ENCODE measurements at regions not wholly inside any gene's neighbourhood (a gene's known extent, or its start where the extent isn't known, plus 50 kb on each side); places are given as distances from the start of the nearest gene placed in this dataset.

DNA sequence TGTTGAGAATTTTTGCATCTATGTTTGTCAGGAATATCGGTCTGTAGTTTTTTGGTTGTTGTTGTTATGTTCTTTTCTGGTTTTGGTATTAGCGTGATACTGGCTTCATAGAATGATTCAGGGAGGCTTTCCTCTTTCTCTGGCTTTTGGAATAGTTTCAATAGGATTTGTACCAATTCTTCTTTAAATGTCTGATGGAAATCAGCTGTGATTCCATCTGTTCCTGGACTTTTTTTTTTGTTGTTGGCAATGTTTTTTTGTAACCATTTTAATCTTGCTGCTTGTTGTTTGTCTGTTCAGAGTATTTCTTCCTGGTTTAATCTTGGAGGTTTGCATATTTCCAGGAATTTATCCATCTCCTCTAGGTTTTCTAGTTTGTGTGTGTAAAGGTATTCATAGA, 81.5 kb upstream of the GK2 start:
- DNase-seq (ENCODE audit: insufficient read length, low spot score) (no peak), FAIRE-seq (no peak)
- no peak for TF ChIP-seq CTCF (IDR thresholded peaks at IDR 0.05; ENCODE audit: insufficient read depth, missing control alignments)

GRCh38 chr4:79476196-79476595, 68.2 kb upstream of the GK2 start:
- no peak for TF ChIP-seq CTCF (IDR thresholded peaks at IDR 0.05; ENCODE audit: insufficient read depth, missing control alignments)
- FAIRE-seq (no peak), DNase-seq (ENCODE audit: insufficient read length, low spot score) (no peak)

GRCh38 chr4:79473439-79473724, 65.4 kb upstream of the GK2 start:
- no peak for FAIRE-seq
- TF ChIP-seq CTCF (IDR thresholded peaks at IDR 0.05; ENCODE audit: insufficient read depth, missing control alignments), result no peak
- no peak for DNase-seq (ENCODE audit: insufficient read length, low spot score)

- no peak for FAIRE-seq
- no peak for TF ChIP-seq CTCF (IDR thresholded peaks at IDR 0.05; ENCODE audit: insufficient read depth, missing control alignments)
- DNase-seq (ENCODE audit: insufficient read length, low spot score), result no peak
Observed at GRCh38 chr4:79472693-79473438, 64.8 kb upstream of the GK2 start.

- DNase-seq (ENCODE audit: insufficient read length, low spot score), result no peak
- TF ChIP-seq CTCF (IDR thresholded peaks at IDR 0.05; ENCODE audit: insufficient read depth, missing control alignments), result no peak
- FAIRE-seq, result no peak
Observed at GRCh38 chr4:79472036-79472435, 64.0 kb upstream of the GK2 start.

DNA sequence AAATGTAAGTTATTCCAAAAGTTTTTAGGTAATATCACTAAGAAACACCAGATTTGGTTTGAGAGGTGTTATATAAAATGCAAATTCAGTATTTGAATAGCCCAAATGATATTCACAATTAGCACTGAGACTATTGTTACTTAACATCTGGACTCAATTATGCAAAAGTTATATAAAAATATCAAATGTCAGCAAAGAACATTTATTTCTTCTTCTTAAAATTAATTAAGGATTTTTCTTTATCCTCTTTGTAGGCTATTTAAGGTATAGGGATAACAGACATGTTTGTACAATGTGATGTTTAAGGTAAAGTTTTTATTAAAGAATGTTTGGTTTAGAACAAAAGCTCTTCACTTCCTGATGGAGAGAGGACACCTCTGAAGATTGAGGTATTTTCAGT, 63.3 kb upstream of the GK2 start:
- TF ChIP-seq CTCF (IDR thresholded peaks at IDR 0.05; ENCODE audit: insufficient read depth, missing control alignments), result no peak
- FAIRE-seq (no peak), DNase-seq (ENCODE audit: insufficient read length, low spot score) (no peak)

DNA sequence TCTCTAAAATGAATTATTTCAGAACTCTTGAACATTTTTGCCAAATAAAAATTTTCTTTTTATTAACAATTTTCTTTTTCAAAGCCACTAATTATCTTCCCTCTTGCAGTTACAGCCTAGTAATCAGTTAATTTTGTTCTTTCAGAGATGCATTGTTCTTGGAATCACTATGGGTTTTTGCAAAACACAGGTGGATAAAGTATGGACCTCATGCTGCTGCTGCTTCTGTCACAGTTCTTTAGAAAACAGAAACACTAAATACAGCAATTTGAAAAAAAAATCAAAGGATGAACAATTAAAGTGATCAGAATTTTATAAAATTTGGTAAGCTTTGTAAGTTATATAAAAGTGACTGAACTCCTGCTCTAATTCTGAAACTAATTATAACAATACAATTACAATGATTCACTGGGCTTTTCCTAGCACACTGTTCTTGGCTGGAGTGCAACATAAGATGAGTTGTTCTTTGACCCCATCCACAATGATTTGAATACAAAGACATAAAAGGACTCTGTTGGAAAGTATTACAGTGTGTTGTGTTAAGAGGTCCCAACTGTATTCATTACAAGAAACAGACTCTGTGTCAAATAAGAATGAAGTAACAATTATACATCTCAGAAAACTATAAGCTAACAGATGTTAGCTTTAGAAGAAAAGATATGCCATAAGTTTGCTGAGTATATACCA, 59.4 kb upstream of the GK2 start:
- TF ChIP-seq CTCF (IDR thresholded peaks at IDR 0.05; ENCODE audit: insufficient read depth, missing control alignments), result no peak
- DNase-seq (ENCODE audit: insufficient read length, low spot score) (no peak), FAIRE-seq (no peak)
